ENCODE measurements at regions not wholly inside any gene's neighbourhood (a gene's known extent, or its start where the extent isn't known, plus 50 kb on each side); places are given as distances from the start of the nearest gene placed in this dataset.
"Not testable (repeated sequence)": the region's sequence is repeated elsewhere in the genome, so short reads cannot be mapped to it uniquely, and the experiment has no call there.

- no peak for DNase-seq (ENCODE audit: extremely low spot score)
- POLR2A ChIA-PET, result no interaction called here
- TF ChIP-seq CTCF (IDR thresholded peaks at IDR 0.05; ENCODE audit: control extremely low read depth, extremely low read depth, low read depth, missing control alignments), result no peak
- CTCF ChIA-PET, result interaction anchor here (1.2 kb wide), 1 partner anchor 14 kb away, joined by 3 read pairs; no protein-coding TSS in a partner anchor
Measured at GRCh38 chr18:34386803-34387202, 162.1 kb upstream of the NOL4 start.

- no peak for TF ChIP-seq CTCF (IDR thresholded peaks at IDR 0.05; ENCODE audit: control extremely low read depth, extremely low read depth, low read depth, missing control alignments)
- POLR2A ChIA-PET, result no interaction called here
- DNase-seq (ENCODE audit: extremely low spot score), result no peak
- CTCF ChIA-PET, result no interaction called here
Measured at GRCh38 chr18:34397286-34397896, 172.7 kb upstream of the NOL4 start.

- no peak for DNase-seq (ENCODE audit: extremely low spot score)
- ChIA-PET POLR2A (no interaction called here), CTCF (no interaction called here)
- TF ChIP-seq CTCF (IDR thresholded peaks at IDR 0.05; ENCODE audit: control extremely low read depth, extremely low read depth, low read depth, missing control alignments), result no peak
Measured at GRCh38 chr18:34399892-34400291, 175.2 kb upstream of the NOL4 start.

- no peak for TF ChIP-seq CTCF (IDR thresholded peaks at IDR 0.05; ENCODE audit: control extremely low read depth, extremely low read depth, low read depth, missing control alignments)
- ChIA-PET CTCF (no interaction called here), POLR2A (no interaction called here)
- DNase-seq (ENCODE audit: extremely low spot score), result no peak
Measured at GRCh38 chr18:34400834-34401233, 176.1 kb upstream of the NOL4 start.

GRCh38 chr18:34401775-34402174 lies 177.1 kb upstream of the NOL4 start:
- ChIA-PET POLR2A (no interaction called here), CTCF (no interaction called here)
- no peak for TF ChIP-seq CTCF (IDR thresholded peaks at IDR 0.05; ENCODE audit: control extremely low read depth, extremely low read depth, low read depth, missing control alignments)
- no peak for DNase-seq (ENCODE audit: extremely low spot score)

GRCh38 chr18:34407471-34407870 lies 182.8 kb upstream of the NOL4 start:
- DNase-seq (ENCODE audit: extremely low spot score); POLR2A ChIA-PET; CTCF ChIA-PET: not testable (repeated sequence)

- no peak for DNase-seq (ENCODE audit: extremely low spot score)
- ChIA-PET CTCF (no interaction called here), POLR2A (no interaction called here)
- no peak for TF ChIP-seq CTCF (IDR thresholded peaks at IDR 0.05; ENCODE audit: control extremely low read depth, extremely low read depth, low read depth, missing control alignments)
Measured at GRCh38 chr18:34411952-34412351, 187.2 kb upstream of the NOL4 start.

All from GM10248 (cell line).